ENCODE measurements at regions not wholly inside any gene's neighbourhood (a gene's known extent, or its start where the extent isn't known, plus 50 kb on each side); places are given as distances from the start of the nearest gene placed in this dataset.

GRCh38 chr11:128200467-128200866 is 386.9 kb downstream of the ETS1 start:
- TF ChIP-seq CTCF (IDR thresholded peaks at IDR 0.05), result no peak
- no peak for TF ChIP-seq ERG (CRISPR knock-in tag; IDR thresholded peaks at IDR 0.05)
- no peak for TF ChIP-seq SMAD3 (CRISPR knock-in tag; IDR thresholded peaks at IDR 0.05; ENCODE audit: borderline replicate concordance)
- no peak for TF ChIP-seq CREM (CRISPR knock-in tag; IDR thresholded peaks at IDR 0.05)
- TF ChIP-seq PREB (CRISPR knock-in tag; IDR thresholded peaks at IDR 0.05; ENCODE audit: borderline replicate concordance), result no peak
- TF ChIP-seq USF2 (CRISPR knock-in tag; IDR thresholded peaks at IDR 0.05), result no peak
- no peak for TF ChIP-seq HMGA2 (CRISPR knock-in tag; IDR thresholded peaks at IDR 0.05)
- Mint-ChIP-seq H3K36me3 (no peaks in the 10 kb centered on the region), H3K4me3 (no peak overlapping the region), H3K9me3 (no peaks in the 10 kb centered on the region), H3K4me1 (no peaks in the 10 kb centered on the region), H3K27me3 (ENCODE audit: low read depth) (no peaks in the 10 kb centered on the region), H3K27ac (no peak overlapping the region)
- ChIA-PET CTCF (no interaction called here), POLR2A (no interaction called here)
- DNase-seq (ENCODE audit: low spot score) (no peak), ATAC-seq (no peak)

- Mint-ChIP-seq H3K27me3 (ENCODE audit: low read depth) (no peaks in the 10 kb centered on the region), H3K27ac (no peak overlapping the region), H3K36me3 (no peaks in the 10 kb centered on the region), H3K9me3 (no peaks in the 10 kb centered on the region), H3K4me1 (no peaks in the 10 kb centered on the region), H3K4me3 (no peak overlapping the region)
- ChIA-PET CTCF (no interaction called here), POLR2A (no interaction called here)
- DNase-seq (ENCODE audit: low spot score) (no peak), ATAC-seq (no peak)
- TF ChIP-seq ZNF532 (CRISPR knock-in tag; IDR thresholded peaks at IDR 0.05; ENCODE audit: borderline replicate concordance) (no peak), CDX4 (CRISPR knock-in tag; IDR thresholded peaks at IDR 0.05; ENCODE audit: borderline replicate concordance) (no peak), ZNF138 (CRISPR knock-in tag; conservative IDR thresholded peaks at IDR 0.05) (no peak), AR (CRISPR knock-in tag; IDR thresholded peaks at IDR 0.05) (no peak), ZNF317 (CRISPR knock-in tag; IDR thresholded peaks at IDR 0.05; ENCODE audit: borderline replicate concordance, low read depth) (no peak), ZSCAN18 (CRISPR knock-in tag; IDR thresholded peaks at IDR 0.05) (no peak), KAT7 (CRISPR knock-in tag; IDR thresholded peaks at IDR 0.05; ENCODE audit: borderline replicate concordance) (no peak), PREB (CRISPR knock-in tag; IDR thresholded peaks at IDR 0.05; ENCODE audit: borderline replicate concordance) (no peak), MXD4 (CRISPR knock-in tag; IDR thresholded peaks at IDR 0.05; ENCODE audit: borderline replicate concordance) (no peak), ELF4 (CRISPR knock-in tag; IDR thresholded peaks at IDR 0.05; ENCODE audit: low read depth) (no peak), ZBTB21 (CRISPR knock-in tag; IDR thresholded peaks at IDR 0.05; ENCODE audit: borderline replicate concordance) (no peak), JUN (CRISPR knock-in tag; IDR thresholded peaks at IDR 0.05) (no peak)
Measured at GRCh38 chr11:128198216-128198772, 389.1 kb downstream of the ETS1 start.

All from WTC11 (cell line).